NAMALWA (cell line): ENCODE measurements at regions not wholly inside any gene's neighbourhood (a gene's known extent, or its start where the extent isn't known, plus 50 kb on each side); places are given as distances from the start of the nearest gene placed in this dataset.
A peak's percentile ranks its signal among the peaks of the same experiment; 100 is the strongest.
"Not testable (repeated sequence)": the region's sequence is repeated elsewhere in the genome, so short reads cannot be mapped to it uniquely, and the experiment has no call there.

Source experiments
- DNase-seq: peaks from one replicate; pipeline ENCODE4 v3.0.0-alpha.2; 2015; ENCODE audit warnings: low spot score

- DNase-seq: no peak
Observed at GRCh38 chr14:37844614-37845013, 249.2 kb downstream of the TTC6 start.

GRCh38 chr14:37848985-37849621 lies 253.7 kb downstream of the TTC6 start:
- no peak for DNase-seq

- DNase-seq: no peak
Observed at GRCh38 chr14:37851054-37851453, 255.6 kb downstream of the TTC6 start.

GRCh38 chr14:37855871-37856270 lies 260.4 kb downstream of the TTC6 start:
- no peak for DNase-seq

GRCh38 chr14:37857774-37858266 lies 262.4 kb downstream of the TTC6 start:
- DNase-seq: no peak

- no peak for DNase-seq
Observed at GRCh38 chr14:37858733-37859132, 263.3 kb downstream of the TTC6 start.

GRCh38 chr14:37859177-37859576 lies 263.7 kb downstream of the TTC6 start:
- no peak for DNase-seq

GRCh38 chr14:37862263-37862662 lies 266.8 kb downstream of the TTC6 start:
- DNase-seq: no peak

GRCh38 chr14:37864128-37864527 lies 268.7 kb downstream of the TTC6 start:
- DNase-seq: no peak

GRCh38 chr14:37864861-37865718 lies 269.7 kb downstream of the TTC6 start:
- DNase-seq: no peak

- DNase-seq: no peak
Observed at GRCh38 chr14:37865719-37866549, 270.5 kb downstream of the TTC6 start.

- DNase-seq: no peak
Observed at GRCh38 chr14:37869633-37870032, 274.2 kb downstream of the TTC6 start.

GRCh38 chr14:37870170-37870569 lies 274.7 kb downstream of the TTC6 start:
- DNase-seq: no peak

GRCh38 chr14:37870632-37871346 lies 275.4 kb downstream of the TTC6 start:
- no peak for DNase-seq

GRCh38 chr14:37874065-37874428 lies 278.6 kb downstream of the TTC6 start:
- DNase-seq: not testable (repeated sequence)

- DNase-seq: peak; percentile 68
Observed at GRCh38 chr14:37874429-37875109, 279.1 kb downstream of the TTC6 start.

- DNase-seq: no peak
Observed at GRCh38 chr14:37888234-37888633, 292.8 kb downstream of the TTC6 start.

- DNase-seq: no peak
Observed at GRCh38 chr14:37889087-37889486, 293.7 kb downstream of the TTC6 start.

GRCh38 chr14:37890095-37890494 lies 294.7 kb downstream of the TTC6 start:
- DNase-seq: no peak

- not testable (repeated sequence) for DNase-seq
Observed at GRCh38 chr14:37891500-37891899, 296.1 kb downstream of the TTC6 start.

GRCh38 chr14:37894463-37894862 lies 299.0 kb downstream of the TTC6 start:
- DNase-seq: no peak
